Thyroid gland (tissue), 4 donors: ENCODE measurements at regions not wholly inside any gene's neighbourhood (a gene's known extent, or its start where the extent isn't known, plus 50 kb on each side); places are given as distances from the start of the nearest gene placed in this dataset.

Experiments used
- CTCF ChIP-seq, 6 experiments: fragments of 200-600 bp in 3 of 6; fragments of 450-650 bp in 3 of 6; sonication (generic) in 3 of 6; IDR thresholded peaks; one replicate each; pipeline ENCODE4 v1.5.1; 2016 to 2019; ENCODE audit warnings: antibody characterized with exemption in 6 of 6, mild to moderate bottlenecking in 2 of 6, inconsistent platforms in 1 of 6, moderate library complexity in 1 of 6
- POLR2A ChIP-seq, 2 donors: fragments of 450-650 bp; IDR thresholded peaks; one replicate each; pipeline ENCODE4 v1.6.1; 2017; ENCODE audit warnings: antibody characterized with exemption in 2 of 2, mild to moderate bottlenecking in 2 of 2, moderate library complexity in 1 of 2

DNA sequence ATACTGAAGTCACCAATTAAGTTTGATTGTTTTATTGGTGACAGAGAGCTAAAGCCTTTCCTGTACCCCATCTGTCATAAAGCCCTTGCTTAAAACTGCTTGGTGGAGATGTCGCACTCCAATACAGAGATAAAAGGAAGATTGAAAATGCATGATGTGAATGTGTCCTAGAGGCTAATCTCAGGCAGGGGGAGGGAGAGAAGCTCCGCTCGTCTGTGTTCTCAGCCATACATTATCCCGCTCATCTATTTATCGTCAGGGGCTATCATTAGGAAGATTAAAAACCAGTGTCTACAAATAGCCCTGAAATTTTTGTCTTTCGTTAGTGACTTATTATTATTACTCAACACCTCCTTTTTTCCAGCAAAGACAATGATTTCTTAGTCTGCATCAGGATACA, 110.3 kb downstream of the CMPK2 start:
- TF ChIP-seq CTCF (IDR thresholded peaks at IDR 0.05) = no peak
- no peak for TF ChIP-seq POLR2A (IDR thresholded peaks at IDR 0.05)
